Vagina (tissue), 2 donors: ENCODE measurements at regions not wholly inside any gene's neighbourhood (a gene's known extent, or its start where the extent isn't known, plus 50 kb on each side); places are given as distances from the start of the nearest gene placed in this dataset.

Experiments used
- DNase-seq, 2 donors: peaks; one replicate each; pipeline ENCODE4 v3.0.0-alpha.2; 2017; ENCODE audit errors: extremely low spot score in 2 of 2
- H3K27ac ChIP-seq: fragments of 200-600 bp; sonication (generic); one replicate; pipeline ENCODE4 v1.5.1; 2019
- H3K27me3 ChIP-seq: fragments of 200-600 bp; sonication (generic); one replicate; pipeline ENCODE4 v1.5.1; 2019
- H3K36me3 ChIP-seq, 2 donors: fragments of 200-600 bp; sonication (generic); one replicate each; pipeline ENCODE4 v1.5.1; 2017 to 2019
- H3K4me1 ChIP-seq: fragments of 200-600 bp; sonication (generic); one replicate; pipeline ENCODE4 v1.5.1; 2019
- H3K4me3 ChIP-seq, 2 donors: fragments of 200-600 bp; sonication (generic); 1 replicate in 1 of 2; 2 replicates in 1 of 2; pipeline ENCODE4 v1.5.1; 2016 to 2019
- H3K9me3 ChIP-seq: fragments of 200-600 bp; sonication (generic); one replicate; pipeline ENCODE4 v1.5.1; 2019
- POLR2A ChIP-seq, 2 donors: fragments of 450-650 bp; IDR thresholded peaks; one replicate each; pipeline ENCODE4 v1.6.1; 2017; ENCODE audit warnings: antibody characterized with exemption in 2 of 2, mild to moderate bottlenecking in 2 of 2, moderate library complexity in 2 of 2
- POLR2AphosphoS5 ChIP-seq, 2 donors: sonication (generic); formaldehyde crosslinking; IDR thresholded peaks; one replicate each; pipeline ENCODE4 v1.9.0; 2017; ENCODE audit warnings: antibody characterized with exemption in 2 of 2, mild to moderate bottlenecking in 2 of 2, low read depth in 1 of 2; ENCODE audit not compliant: insufficient read depth in 1 of 2
- intact Hi-C: fragments of 100-400 bp; cut with DNase I; formaldehyde crosslinking; loops from one replicate; pipeline ENCODE4 v1.15.1; 2023
- TF ChIP-seq, protein P1 (sequence below), 3 experiments: fragments of 450-650 bp in 2 of 3; fragments of 200-600 bp in 1 of 3; sonication (generic) in 1 of 3; IDR thresholded peaks; one replicate each; pipeline ENCODE4 v1.5.1; 2017 to 2019; ENCODE audit warnings: antibody characterized with exemption in 3 of 3, mild to moderate bottlenecking in 2 of 3, moderate library complexity in 2 of 3

DNA sequence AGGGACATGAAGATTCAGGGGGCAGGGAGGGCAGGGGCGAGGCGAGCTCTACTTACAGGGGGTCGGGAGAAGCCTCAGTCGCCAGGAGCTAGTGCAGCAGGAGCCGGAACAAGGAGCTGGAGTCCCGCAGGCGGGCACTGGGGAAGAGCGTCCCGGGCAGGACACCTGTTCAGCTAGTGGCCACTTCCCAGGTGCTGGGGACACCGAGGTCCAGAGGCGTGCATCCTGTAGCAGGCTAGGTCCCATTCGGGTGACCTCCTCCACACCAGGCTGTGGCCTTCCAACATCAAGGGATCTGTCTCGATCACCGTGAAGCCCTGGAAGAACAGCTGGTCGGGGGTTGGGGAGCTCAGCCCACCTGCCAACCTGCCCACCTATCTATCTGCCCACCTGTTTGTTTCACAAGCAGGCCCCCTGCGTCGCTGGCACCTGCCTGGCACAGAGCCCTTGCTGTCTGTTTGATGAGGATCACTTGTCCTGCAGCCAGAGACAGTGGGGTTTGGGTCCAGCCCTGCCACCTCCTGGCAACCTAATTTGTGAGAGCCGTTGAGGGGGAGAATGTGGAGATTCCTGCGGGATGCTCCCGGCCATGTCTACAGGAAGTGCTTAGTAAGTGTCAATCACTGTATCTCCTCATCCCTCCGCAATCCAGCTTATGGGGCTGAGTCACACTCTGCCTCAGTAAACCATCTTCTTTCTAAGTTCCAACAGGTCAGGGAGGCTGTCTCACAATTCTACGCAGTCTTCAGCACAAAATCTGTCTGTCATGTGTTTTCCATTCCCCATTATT, 940.9 kb downstream of the BRD1 start:
- Histone ChIP-seq H3K27ac (no peak overlapping the region), H3K4me3 (no peak overlapping the region), H3K27me3 (no peaks in the 10 kb centered on the region), H3K36me3 (no peaks in the 10 kb centered on the region), H3K9me3 (no peaks in the 10 kb centered on the region), H3K4me1 (no peaks in the 10 kb centered on the region)
- intact Hi-C loops: no loop called here
- TF ChIP-seq, protein P1, sequence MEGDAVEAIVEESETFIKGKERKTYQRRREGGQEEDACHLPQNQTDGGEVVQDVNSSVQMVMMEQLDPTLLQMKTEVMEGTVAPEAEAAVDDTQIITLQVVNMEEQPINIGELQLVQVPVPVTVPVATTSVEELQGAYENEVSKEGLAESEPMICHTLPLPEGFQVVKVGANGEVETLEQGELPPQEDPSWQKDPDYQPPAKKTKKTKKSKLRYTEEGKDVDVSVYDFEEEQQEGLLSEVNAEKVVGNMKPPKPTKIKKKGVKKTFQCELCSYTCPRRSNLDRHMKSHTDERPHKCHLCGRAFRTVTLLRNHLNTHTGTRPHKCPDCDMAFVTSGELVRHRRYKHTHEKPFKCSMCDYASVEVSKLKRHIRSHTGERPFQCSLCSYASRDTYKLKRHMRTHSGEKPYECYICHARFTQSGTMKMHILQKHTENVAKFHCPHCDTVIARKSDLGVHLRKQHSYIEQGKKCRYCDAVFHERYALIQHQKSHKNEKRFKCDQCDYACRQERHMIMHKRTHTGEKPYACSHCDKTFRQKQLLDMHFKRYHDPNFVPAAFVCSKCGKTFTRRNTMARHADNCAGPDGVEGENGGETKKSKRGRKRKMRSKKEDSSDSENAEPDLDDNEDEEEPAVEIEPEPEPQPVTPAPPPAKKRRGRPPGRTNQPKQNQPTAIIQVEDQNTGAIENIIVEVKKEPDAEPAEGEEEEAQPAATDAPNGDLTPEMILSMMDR (IDR thresholded peaks at IDR 0.05): no peak
- TF ChIP-seq POLR2AphosphoS5 (IDR thresholded peaks at IDR 0.05; ENCODE audit: insufficient read depth in 1 of 2, low read depth in 1 of 2) (no peak), POLR2A (IDR thresholded peaks at IDR 0.05) (no peak)
- DNase-seq: no peak

DNA sequence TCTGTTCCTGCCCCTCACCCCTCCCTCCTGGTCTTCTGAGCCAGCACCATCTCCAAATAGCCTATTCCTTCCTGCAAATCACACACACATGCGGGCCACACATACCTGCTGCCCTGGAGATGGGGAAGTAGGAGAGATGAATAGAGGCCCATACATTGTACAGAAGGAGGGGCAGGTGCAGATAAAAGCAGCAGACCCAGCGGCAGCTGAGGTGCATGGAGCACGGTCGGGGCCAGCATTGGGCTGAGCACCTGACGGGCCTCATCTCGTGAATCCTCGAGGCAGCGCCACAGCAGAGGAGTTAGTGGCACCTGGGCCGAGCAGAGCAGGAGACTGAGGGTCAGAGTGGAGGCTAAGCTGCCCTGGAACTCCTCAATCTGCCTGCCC, 941.8 kb downstream of the BRD1 start:
- TF ChIP-seq POLR2A (IDR thresholded peaks at IDR 0.05) (no peak), POLR2AphosphoS5 (IDR thresholded peaks at IDR 0.05; ENCODE audit: insufficient read depth in 1 of 2, low read depth in 1 of 2) (no peak)
- TF ChIP-seq, protein P1 (IDR thresholded peaks at IDR 0.05): no peak

DNA sequence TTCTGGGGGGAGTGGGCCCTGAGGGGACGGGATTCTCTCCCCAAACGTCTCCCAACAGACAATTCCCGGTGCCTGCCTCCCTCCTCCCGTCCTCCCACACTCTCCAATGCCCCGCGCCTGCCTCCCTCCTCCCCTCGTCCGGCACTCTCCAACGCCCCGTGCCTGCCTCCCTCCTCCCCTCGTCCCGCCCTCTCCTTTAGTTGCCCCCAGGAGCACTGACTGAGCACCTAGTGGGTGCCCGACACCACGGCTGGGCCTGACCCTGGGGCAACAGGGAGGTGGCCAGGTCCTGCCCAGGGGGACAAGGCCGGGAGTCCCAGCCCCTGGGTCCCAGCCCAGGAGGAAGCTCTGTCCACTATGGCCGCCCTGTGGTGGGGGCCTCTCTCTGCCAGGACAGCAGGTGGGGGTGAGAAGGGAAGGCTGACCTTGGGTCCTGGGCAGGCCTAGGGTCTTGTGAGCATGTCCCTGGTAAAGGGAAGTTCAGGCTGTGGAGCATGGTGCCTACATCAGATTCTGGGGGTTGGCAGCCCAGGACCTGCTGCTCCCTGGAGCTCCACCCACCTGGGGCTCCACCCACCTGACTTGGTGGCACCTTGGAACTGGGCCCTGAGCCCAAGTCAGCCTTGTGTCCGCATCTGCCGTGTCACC, 942.3 kb downstream of the BRD1 start:
- Histone ChIP-seq H3K4me1 (no peaks in the 10 kb centered on the region), H3K27me3 (no peaks in the 10 kb centered on the region), H3K36me3 (no peaks in the 10 kb centered on the region), H3K9me3 (no peaks in the 10 kb centered on the region), H3K4me3 (no peak overlapping the region), H3K27ac (no peak overlapping the region)
- TF ChIP-seq POLR2A (IDR thresholded peaks at IDR 0.05) (no peak), POLR2AphosphoS5 (IDR thresholded peaks at IDR 0.05; ENCODE audit: insufficient read depth in 1 of 2, low read depth in 1 of 2) (no peak)
- TF ChIP-seq, protein P1 (IDR thresholded peaks at IDR 0.05): no peak
- DNase-seq: no peak
- intact Hi-C loops: no loop called here

More for the DNA sequence above, 941.8 kb downstream of the BRD1 start:
- Histone ChIP-seq H3K27me3 (no peaks in the 10 kb centered on the region), H3K9me3 (no peaks in the 10 kb centered on the region), H3K36me3 (no peaks in the 10 kb centered on the region), H3K4me1 (no peaks in the 10 kb centered on the region), H3K27ac (no peak overlapping the region), H3K4me3 (no peak overlapping the region)
- intact Hi-C loops: no loop called here
- DNase-seq: no peak

DNA sequence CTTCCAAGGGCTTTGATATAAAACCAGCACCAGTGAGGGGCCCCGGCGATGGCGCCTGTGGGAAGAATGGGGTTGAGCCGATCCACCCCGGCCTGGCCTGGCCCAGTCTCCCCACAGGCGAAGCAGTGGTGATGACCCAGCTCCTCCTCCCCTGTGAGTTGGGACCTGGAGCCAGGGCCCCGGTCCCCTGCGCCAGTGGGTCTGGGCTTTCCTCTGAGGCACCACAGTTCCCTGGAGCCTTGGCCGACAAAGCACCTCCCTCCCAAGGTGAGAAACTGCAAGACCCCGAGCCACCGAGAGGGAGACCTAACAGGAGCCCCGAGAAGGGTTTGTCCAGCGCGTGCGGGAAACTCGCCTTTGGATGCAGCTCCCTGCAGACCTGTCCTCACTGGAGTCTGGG, 942.9 kb downstream of the BRD1 start:
- TF ChIP-seq POLR2A (IDR thresholded peaks at IDR 0.05) (no peak), POLR2AphosphoS5 (IDR thresholded peaks at IDR 0.05; ENCODE audit: insufficient read depth in 1 of 2, low read depth in 1 of 2) (no peak)
- TF ChIP-seq, protein P1 (IDR thresholded peaks at IDR 0.05): no peak
- no peak for DNase-seq
- intact Hi-C loops: no loop called here
- Histone ChIP-seq H3K27ac (no peak overlapping the region), H3K9me3 (no peaks in the 10 kb centered on the region), H3K4me3 (no peak overlapping the region), H3K36me3 (no peaks in the 10 kb centered on the region), H3K4me1 (no peaks in the 10 kb centered on the region), H3K27me3 (no peaks in the 10 kb centered on the region)

DNA sequence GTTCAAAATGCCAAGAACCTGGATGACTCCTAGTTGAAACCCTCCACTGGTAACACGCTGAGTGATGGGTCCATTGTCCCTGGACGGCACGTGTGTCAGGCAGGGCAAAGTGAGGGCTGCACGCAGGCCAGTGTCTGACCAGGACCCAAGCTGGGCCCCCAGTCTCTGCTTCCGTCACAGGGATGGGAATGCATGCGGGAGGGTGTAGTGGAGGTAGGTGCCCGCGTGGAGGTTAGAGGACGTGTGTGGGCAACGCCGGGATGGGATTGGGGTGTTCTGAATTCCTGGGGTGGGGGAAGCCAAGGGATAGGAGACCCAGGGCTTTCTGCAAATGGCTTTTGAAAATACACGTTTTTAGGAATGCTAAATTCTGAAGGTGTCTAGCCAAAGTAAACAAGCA, 943.3 kb downstream of the BRD1 start:
- DNase-seq: no peak
- no peaks in the 10 kb centered on the region for H3K27me3 ChIP-seq

More for the DNA sequence above, 943.3 kb downstream of the BRD1 start:
- Histone ChIP-seq H3K9me3 (no peaks in the 10 kb centered on the region), H3K4me3 (no peak overlapping the region), H3K4me1 (no peaks in the 10 kb centered on the region), H3K27ac (no peak overlapping the region), H3K36me3 (no peaks in the 10 kb centered on the region)
- intact Hi-C loops: no loop called here
- TF ChIP-seq, protein P1 (IDR thresholded peaks at IDR 0.05): no peak
- TF ChIP-seq POLR2AphosphoS5 (IDR thresholded peaks at IDR 0.05; ENCODE audit: insufficient read depth in 1 of 2, low read depth in 1 of 2): no peak
- no peak for TF ChIP-seq POLR2A (IDR thresholded peaks at IDR 0.05)
